Naive thymus-derived CD4-positive, alpha-beta T cell (primary cell): ENCODE measurements at regions not wholly inside any gene's neighbourhood (a gene's known extent, or its start where the extent isn't known, plus 50 kb on each side); places are given as distances from the start of the nearest gene placed in this dataset.
A peak's percentile ranks its signal among the peaks of the same experiment; 100 is the strongest.

ENCODE experiments used
- ATAC-seq: fragments of 150-1000 bp; cut with Tn5 transposase; 2 replicates; pipeline ENCODE4 v1.10.0; 2021; ENCODE audit warnings: mild to moderate bottlenecking, moderate library complexity
- CTCF ChIA-PET: fragments of 350-600 bp; sonication (Branson Sonifier 250); formaldehyde crosslinking; loops from one replicate; lab custom pipeline; 2021; ENCODE audit warnings: antibody characterized with exemption; lab: Charles Lee
- POLR2A ChIA-PET: fragments of 350-600 bp; sonication (Branson Sonifier 250); formaldehyde crosslinking; loops from one replicate; lab custom pipeline; 2021; ENCODE audit warnings: antibody characterized with exemption, inconsistent platforms; lab: Charles Lee
- DNase-seq, 9 donors: peaks; one replicate each; pipeline versions ENCODE4 v3.0.0 to v3.0.0-alpha.2; 2020 to 2022; ENCODE audit warnings: mixed read lengths in 1 of 9
- H3K27ac ChIP-seq: one replicate; pipeline ENCODE4 v1.7.0; 2013; ENCODE audit warnings: mild to moderate bottlenecking, low read depth, low read length, moderate library complexity
- H3K27me3 ChIP-seq, 2 donors: one replicate each; pipeline ENCODE4 v1.7.0; 2013; ENCODE audit warnings: low read length in 2 of 2, mild to moderate bottlenecking in 2 of 2, moderate library complexity in 2 of 2; ENCODE audit not compliant: control insufficient read depth in 2 of 2, insufficient read depth in 2 of 2
- H3K36me3 ChIP-seq, 3 experiments: 1 replicate in 2 of 3; 2 replicates in 1 of 3; pipeline ENCODE4 v1.7.0; 2013; ENCODE audit warnings: low read length in 3 of 3, mild to moderate bottlenecking in 3 of 3, moderate library complexity in 1 of 3; ENCODE audit not compliant: insufficient read depth in 3 of 3, control insufficient read depth in 2 of 3
- H3K4me1 ChIP-seq, 2 donors: one replicate each; pipeline ENCODE4 v1.7.0; 2013; ENCODE audit warnings: low read length in 2 of 2, mild to moderate bottlenecking in 2 of 2, moderate library complexity in 1 of 2; ENCODE audit not compliant: control insufficient read depth in 2 of 2, insufficient read depth in 2 of 2
- H3K4me3 ChIP-seq: 2 replicates; pipeline ENCODE4 v1.7.0; 2013; ENCODE audit warnings: mild to moderate bottlenecking, low read length
- H3K9me3 ChIP-seq, 3 experiments: 1 replicate in 2 of 3; 2 replicates in 1 of 3; pipeline ENCODE4 v1.7.0; 2013; ENCODE audit warnings: low read length in 3 of 3; ENCODE audit not compliant: control insufficient read depth in 2 of 3
- H3K27ac Mint-ChIP-seq, 9 donors: one replicate each; pipeline ENCODE4 v1.8.0; 2020 to 2022; ENCODE audit warnings: mixed read lengths in 9 of 9, mild to moderate bottlenecking in 8 of 9, moderate library complexity in 5 of 9, inconsistent platforms in 2 of 9
- H3K27me3 Mint-ChIP-seq, 5 donors: one replicate each; pipeline ENCODE4 v1.8.0; 2021 to 2022; ENCODE audit warnings: mixed read lengths in 5 of 5, mild to moderate bottlenecking in 1 of 5
- H3K36me3 Mint-ChIP-seq, 5 donors: one replicate each; pipeline ENCODE4 v1.8.0; 2020 to 2022; ENCODE audit warnings: mixed read lengths in 5 of 5, mild to moderate bottlenecking in 3 of 5, inconsistent platforms in 1 of 5
- H3K4me1 Mint-ChIP-seq, 7 donors: one replicate each; pipeline ENCODE4 v1.8.0; 2020 to 2022; ENCODE audit warnings: mixed read lengths in 7 of 7, mild to moderate bottlenecking in 3 of 7, inconsistent platforms in 1 of 7
- H3K4me3 Mint-ChIP-seq, 10 donors: one replicate each; pipeline ENCODE4 v1.8.0; 2020 to 2022; ENCODE audit warnings: mild to moderate bottlenecking in 10 of 10, mixed read lengths in 10 of 10, moderate library complexity in 6 of 10, inconsistent platforms in 2 of 10
- H3K9me3 Mint-ChIP-seq, 11 donors: one replicate each; pipeline ENCODE4 v1.8.0; 2020 to 2022; ENCODE audit warnings: mixed read lengths in 11 of 11, mild to moderate bottlenecking in 4 of 11, inconsistent platforms in 1 of 11, moderate library complexity in 1 of 11
- intact Hi-C, 2 donors: fragments of 100-400 bp; cut with micrococcal nuclease; formaldehyde crosslinking; loops; one replicate each; pipeline ENCODE4 v1.15.1; 2023

GRCh38 chr14:22487941-22488340 is 101.1 kb downstream of the DAD1 start:
- Mint-ChIP-seq H3K27me3 (no peaks in the 10 kb centered on the region), H3K36me3 (peaks cover 0 to 56% (median 37%) of the 10 kb centered on the region in 5 donors), H3K4me1 (peaks cover 5 to 64% (median 8%) of the 10 kb centered on the region in 7 donors), H3K9me3 (peaks cover 0 to 3% (median 0%) of the 10 kb centered on the region in 11 donors), H3K4me3 (peak overlapping the region; percentile 79 to 96 (median 89)), H3K27ac (peak overlapping the region; percentile 36 to 97 (median 93))
- CTCF ChIA-PET = interaction anchor here (1.1 kb wide), 1 partner anchor 9 kb away, joined by 4 read pairs; no protein-coding TSS in a partner anchor
- POLR2A ChIA-PET = interaction anchor here (0.5 to 36.7 kb wide), 6 partner anchors 22 to 482 kb away, joined by 3 to 709 read pairs (median 4); no protein-coding TSS in a partner anchor
- DNase-seq (no peak), ATAC-seq (no peak)
- H3K4me3 ChIP-seq = peak overlapping the region; percentile 50
- no peaks in the 10 kb centered on the region for H3K4me1 ChIP-seq
- H3K9me3 ChIP-seq = no peaks in the 10 kb centered on the region
- peaks cover 0 to 2% (median 0%) of the 10 kb centered on the region in 3 experiments for H3K36me3 ChIP-seq
- intact Hi-C loops = no loop called here
- peak overlapping the region; percentile 90 for H3K27ac ChIP-seq
- no peaks in the 10 kb centered on the region for H3K27me3 ChIP-seq

- Histone ChIP-seq H3K9me3 (no peaks in the 10 kb centered on the region), H3K4me1 (no peaks in the 10 kb centered on the region), H3K36me3 (peaks cover 0 to 2% (median 0%) of the 10 kb centered on the region in 3 experiments), H3K27me3 (no peaks in the 10 kb centered on the region), H3K4me3 (peak overlapping the region; percentile 50), H3K27ac (peak overlapping the region; percentile 90)
- peak overlapping the region; percentile 66 to 97 (median 93) for H3K27ac Mint-ChIP-seq
- DNase-seq (no peak), ATAC-seq (no peak)
- intact Hi-C loops = no loop called here
- H3K4me3 Mint-ChIP-seq = peak overlapping the region; percentile 79 to 96 (median 89)
- peaks cover 0 to 3% (median 0%) of the 10 kb centered on the region in 11 donors for H3K9me3 Mint-ChIP-seq
- no peaks in the 10 kb centered on the region for H3K27me3 Mint-ChIP-seq
- H3K4me1 Mint-ChIP-seq = peaks cover 5 to 65% (median 8%) of the 10 kb centered on the region in 7 donors
- POLR2A ChIA-PET = interaction anchor here (0.5 to 36.7 kb wide), 6 partner anchors 23 to 483 kb away, joined by 3 to 709 read pairs (median 4); no protein-coding TSS in a partner anchor
- peaks cover 0 to 56% (median 37%) of the 10 kb centered on the region in 5 donors for H3K36me3 Mint-ChIP-seq
- CTCF ChIA-PET = interaction anchor here (1.1 kb wide), 1 partner anchor 10 kb away, joined by 4 read pairs; no protein-coding TSS in a partner anchor
Observed at GRCh38 chr14:22487401-22487800, 101.6 kb downstream of the DAD1 start.

GRCh38 chr14:22486675-22487074 is 102.3 kb downstream of the DAD1 start:
- intact Hi-C loops = no loop called here
- Histone ChIP-seq H3K27me3 (no peaks in the 10 kb centered on the region), H3K4me3 (peak overlapping the region; percentile 50), H3K9me3 (no peaks in the 10 kb centered on the region), H3K4me1 (no peaks in the 10 kb centered on the region), H3K36me3 (peaks cover 0 to 2% (median 0%) of the 10 kb centered on the region in 3 experiments), H3K27ac (peak overlapping the region; percentile 90)
- ChIA-PET CTCF (no interaction called here), POLR2A (interaction anchor here (1.1 to 36.7 kb wide), 3 partner anchors 24 to 64 kb away, joined by 3 to 709 read pairs (median 558); no protein-coding TSS in a partner anchor)
- peak overlapping the region; percentile 73 to 96 (median 89) for H3K4me3 Mint-ChIP-seq
- peaks cover 5 to 65% (median 8%) of the 10 kb centered on the region in 7 donors for H3K4me1 Mint-ChIP-seq
- DNase-seq (no peak), ATAC-seq (no peak)
- peaks cover 0 to 49% (median 35%) of the 10 kb centered on the region in 5 donors for H3K36me3 Mint-ChIP-seq
- H3K27ac Mint-ChIP-seq = peak overlapping the region; percentile 66 to 97 (median 90)
- peaks cover 0 to 3% (median 0%) of the 10 kb centered on the region in 11 donors for H3K9me3 Mint-ChIP-seq
- H3K27me3 Mint-ChIP-seq = no peaks in the 10 kb centered on the region

- Histone ChIP-seq H3K27ac (peak overlapping the region; percentile 90), H3K36me3 (peaks cover 0 to 2% (median 0%) of the 10 kb centered on the region in 3 experiments), H3K27me3 (no peaks in the 10 kb centered on the region), H3K4me1 (no peaks in the 10 kb centered on the region), H3K4me3 (peak overlapping the region; percentile 50), H3K9me3 (no peaks in the 10 kb centered on the region)
- H3K4me3 Mint-ChIP-seq = peak overlapping the region; percentile 74 to 93 (median 86)
- H3K27ac Mint-ChIP-seq = peak overlapping the region in 7 of 9 donors; percentile 25 to 96 (median 90)
- no peaks in the 10 kb centered on the region for H3K27me3 Mint-ChIP-seq
- intact Hi-C loops = no loop called here
- ChIA-PET CTCF (no interaction called here), POLR2A (interaction anchor here (1.3 to 31.0 kb wide), 2 partner anchors 25 to 65 kb away, joined by 3 to 558 read pairs; no protein-coding TSS in a partner anchor)
- DNase-seq = no peak
- peaks cover 0 to 42% (median 30%) of the 10 kb centered on the region in 5 donors for H3K36me3 Mint-ChIP-seq
- ATAC-seq = no peak
- H3K9me3 Mint-ChIP-seq = peaks cover 0 to under 1% (median 0%) of the 10 kb centered on the region in 11 donors
- H3K4me1 Mint-ChIP-seq = peaks cover 1 to 66% (median 3%) of the 10 kb centered on the region in 7 donors
Observed at GRCh38 chr14:22485649-22486048, 103.4 kb downstream of the DAD1 start.

- peak overlapping the region; percentile 74 to 93 (median 86) for H3K4me3 Mint-ChIP-seq
- H3K9me3 Mint-ChIP-seq = no peaks in the 10 kb centered on the region
- POLR2A ChIA-PET = interaction anchor here (0.6 to 31.0 kb wide), 5 partner anchors 8 to 573 kb away, joined by 3 to 558 read pairs (median 3); no protein-coding TSS in a partner anchor
- no peaks in the 10 kb centered on the region for H3K27me3 Mint-ChIP-seq
- intact Hi-C loops = no loop called here
- Histone ChIP-seq H3K36me3 (peaks cover 0 to 2% (median 0%) of the 10 kb centered on the region in 3 experiments), H3K27ac (peak overlapping the region; percentile 90), H3K27me3 (no peaks in the 10 kb centered on the region), H3K9me3 (no peaks in the 10 kb centered on the region), H3K4me3 (peak overlapping the region; percentile 30), H3K4me1 (no peaks in the 10 kb centered on the region)
- DNase-seq = no peak
- peaks cover 0 to 62% (median 0%) of the 10 kb centered on the region in 7 donors for H3K4me1 Mint-ChIP-seq
- peaks cover 0 to 37% (median 25%) of the 10 kb centered on the region in 5 donors for H3K36me3 Mint-ChIP-seq
- H3K27ac Mint-ChIP-seq = peak overlapping the region in 8 of 9 donors; percentile 20 to 96 (median 69)
- CTCF ChIA-PET = no interaction called here
- ATAC-seq = no peak
Observed at GRCh38 chr14:22485178-22485577, 103.8 kb downstream of the DAD1 start.

- peaks cover 0 to 33% (median 20%) of the 10 kb centered on the region in 5 donors for H3K36me3 Mint-ChIP-seq
- H3K4me3 Mint-ChIP-seq = peak overlapping the region; percentile 74 to 93 (median 86)
- peaks cover 0 to 2% (median 0%) of the 10 kb centered on the region in 3 experiments for H3K36me3 ChIP-seq
- peak overlapping the region; percentile 19 to 96 (median 81) for H3K27ac Mint-ChIP-seq
- POLR2A ChIA-PET = interaction anchor here (0.6 to 31.0 kb wide), 8 partner anchors 8 to 572 kb away, joined by 3 to 558 read pairs (median 3); no protein-coding TSS in a partner anchor
- no peaks in the 10 kb centered on the region for H3K9me3 Mint-ChIP-seq
- ATAC-seq (no peak), DNase-seq (no peak)
- peaks cover 0 to 57% (median 0%) of the 10 kb centered on the region in 7 donors for H3K4me1 Mint-ChIP-seq
- intact Hi-C loops = no loop called here
- peak overlapping the region; percentile 90 for H3K27ac ChIP-seq
- H3K9me3 ChIP-seq = no peaks in the 10 kb centered on the region
- CTCF ChIA-PET = no interaction called here
- H3K4me3 ChIP-seq = peak overlapping the region; percentile 30
- no peaks in the 10 kb centered on the region for H3K27me3 Mint-ChIP-seq
- no peaks in the 10 kb centered on the region for H3K27me3 ChIP-seq
- no peaks in the 10 kb centered on the region for H3K4me1 ChIP-seq
Observed at GRCh38 chr14:22484632-22485031, 104.4 kb downstream of the DAD1 start.
